Caco-2 (cell line): ENCODE measurements at regions not wholly inside any gene's neighbourhood (a gene's known extent, or its start where the extent isn't known, plus 50 kb on each side); places are given as distances from the start of the nearest gene placed in this dataset.

Experiments
- BruUV-seq: library from RNA; stranded (reverse); fragments of 400-500 nt; replicated peaks from 2 replicates; lab custom pipeline; 2021; lab: Mats Ljungman, UMichigan
- CTCF ChIA-PET: fragments of 300-600 bp; sonication (Branson Sonifier 250); formaldehyde crosslinking; loops from one replicate; lab custom pipeline; 2022; ENCODE audit warnings: antibody characterized with exemption; lab: Charles Lee
- POLR2A ChIA-PET: fragments of 300-600 bp; sonication (Branson Sonifier 250); formaldehyde crosslinking; loops from one replicate; lab custom pipeline; 2022; ENCODE audit warnings: antibody characterized with exemption; lab: Charles Lee
- DNase-seq, 2 experiments: peaks; one replicate each; pipeline versions ENCODE4 v3.0.0 to v3.0.0-alpha.2; 2020 to 2022
- H3K27me3 ChIP-seq: replicated peaks from 2 replicates; pipeline ENCODE4 v1.6.0; 2011; ENCODE audit warnings: low read length; ENCODE audit not compliant: control insufficient read depth, insufficient read depth
- H3K36me3 ChIP-seq: 2 replicates; pipeline ENCODE4 v1.5.1; 2011; ENCODE audit warnings: low read length; ENCODE audit not compliant: control insufficient read depth, insufficient read depth
- H3K4me1 ChIP-seq: fragments of 250-450 bp; sonication (Bioruptor Pico); 2 replicates; pipeline ENCODE4 v1.5.1; 2020; ENCODE audit warnings: mild to moderate bottlenecking
- H3K4me3 ChIP-seq: 2 replicates; pipeline ENCODE4 v1.5.1; 2011; ENCODE audit warnings: low read depth, mild to moderate bottlenecking, control low read depth, low read length
- H3K9me3 ChIP-seq: fragments of 250-450 bp; sonication (Bioruptor Pico); 2 replicates; pipeline ENCODE4 v1.5.1; 2020; ENCODE audit warnings: mild to moderate bottlenecking, moderate library complexity
- H3K27ac Mint-ChIP-seq: one replicate; pipeline ENCODE4 v1.8.0; 2022; ENCODE audit warnings: mixed read lengths; ENCODE audit not compliant: unreplicated experiment
- H3K27me3 Mint-ChIP-seq: one replicate; pipeline ENCODE4 v1.8.0; 2022; ENCODE audit warnings: mixed read lengths; ENCODE audit not compliant: insufficient read depth, unreplicated experiment
- H3K36me3 Mint-ChIP-seq: one replicate; pipeline ENCODE4 v1.8.0; 2022; ENCODE audit warnings: mild to moderate bottlenecking, mixed read lengths; ENCODE audit not compliant: insufficient read depth, unreplicated experiment
- H3K4me1 Mint-ChIP-seq: one replicate; pipeline ENCODE4 v1.8.0; 2022; ENCODE audit warnings: low read depth, mixed read lengths; ENCODE audit not compliant: unreplicated experiment
- H3K4me3 Mint-ChIP-seq: one replicate; pipeline ENCODE4 v1.8.0; 2022; ENCODE audit warnings: mild to moderate bottlenecking, moderate library complexity, mixed read lengths; ENCODE audit not compliant: unreplicated experiment
- H3K9me3 Mint-ChIP-seq: one replicate; pipeline ENCODE4 v1.8.0; 2022; ENCODE audit warnings: mixed read lengths; ENCODE audit not compliant: unreplicated experiment
- intact Hi-C: fragments of 100-400 bp; cut with micrococcal nuclease; formaldehyde crosslinking; loops from one replicate; pipeline ENCODE4 v1.10.0; 2022; ENCODE audit not compliant: unreplicated experiment
- TF ChIP-seq, protein P1 (sequence below), 2 experiments: fragments of 200-600 bp in 1 of 2; IDR thresholded peaks; 1 replicate in 1 of 2; 2 replicates in 1 of 2; pipeline versions ENCODE4 v1.5.1 to v1.8.0; 2011 to 2022; ENCODE audit warnings: antibody characterized with exemption in 1 of 2, control low read depth in 1 of 2, inconsistent platforms in 1 of 2, low read depth in 1 of 2, low read length in 1 of 2, mild to moderate bottlenecking in 1 of 2, moderate library complexity in 1 of 2; ENCODE audit not compliant: insufficient read depth in 1 of 2, severe bottlenecking in 1 of 2, unreplicated experiment in 1 of 2

DNA sequence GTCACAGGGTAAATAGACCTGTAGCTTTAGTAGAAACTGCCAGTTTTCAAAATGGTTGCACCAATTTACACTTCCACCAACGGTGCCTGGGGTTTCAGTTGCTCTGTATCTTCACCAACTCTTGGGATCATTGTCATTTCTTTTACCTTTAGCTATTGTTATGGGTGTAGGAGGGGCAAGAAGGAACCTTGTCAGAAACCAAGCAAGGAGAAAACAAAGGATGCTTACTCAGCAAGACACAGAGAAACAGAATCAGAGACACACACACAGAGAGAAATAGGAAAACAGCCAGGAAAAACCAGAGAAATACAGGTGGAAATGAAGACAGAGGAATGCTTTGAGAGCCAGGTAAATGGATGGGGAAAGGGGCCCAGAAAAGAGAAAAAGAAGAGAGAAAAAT, 367.6 kb downstream of the MIAT start:
- intact Hi-C loops: no loop called here
- H3K36me3 ChIP-seq: no peaks in the 10 kb centered on the region
- ChIA-PET CTCF (no interaction called here), POLR2A (no interaction called here)
- no peak overlapping the region for H3K4me3 Mint-ChIP-seq
- H3K9me3 ChIP-seq: no peaks in the 10 kb centered on the region
- H3K4me1 Mint-ChIP-seq: peaks cover 4% of the 10 kb centered on the region
- no peaks in the 10 kb centered on the region for H3K36me3 Mint-ChIP-seq
- no peaks in the 10 kb centered on the region for H3K27me3 ChIP-seq
- peaks cover 11% of the 10 kb centered on the region; the same call in 1 of the 2 replicates for H3K4me1 ChIP-seq
- TF ChIP-seq, protein P1, sequence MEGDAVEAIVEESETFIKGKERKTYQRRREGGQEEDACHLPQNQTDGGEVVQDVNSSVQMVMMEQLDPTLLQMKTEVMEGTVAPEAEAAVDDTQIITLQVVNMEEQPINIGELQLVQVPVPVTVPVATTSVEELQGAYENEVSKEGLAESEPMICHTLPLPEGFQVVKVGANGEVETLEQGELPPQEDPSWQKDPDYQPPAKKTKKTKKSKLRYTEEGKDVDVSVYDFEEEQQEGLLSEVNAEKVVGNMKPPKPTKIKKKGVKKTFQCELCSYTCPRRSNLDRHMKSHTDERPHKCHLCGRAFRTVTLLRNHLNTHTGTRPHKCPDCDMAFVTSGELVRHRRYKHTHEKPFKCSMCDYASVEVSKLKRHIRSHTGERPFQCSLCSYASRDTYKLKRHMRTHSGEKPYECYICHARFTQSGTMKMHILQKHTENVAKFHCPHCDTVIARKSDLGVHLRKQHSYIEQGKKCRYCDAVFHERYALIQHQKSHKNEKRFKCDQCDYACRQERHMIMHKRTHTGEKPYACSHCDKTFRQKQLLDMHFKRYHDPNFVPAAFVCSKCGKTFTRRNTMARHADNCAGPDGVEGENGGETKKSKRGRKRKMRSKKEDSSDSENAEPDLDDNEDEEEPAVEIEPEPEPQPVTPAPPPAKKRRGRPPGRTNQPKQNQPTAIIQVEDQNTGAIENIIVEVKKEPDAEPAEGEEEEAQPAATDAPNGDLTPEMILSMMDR (IDR thresholded peaks at IDR 0.05; ENCODE audit: insufficient read depth in 1 of 2, low read depth in 1 of 2, low read length in 1 of 2, severe bottlenecking in 1 of 2, unreplicated experiment in 1 of 2): no peak
- no peak overlapping the region for H3K4me3 ChIP-seq
- H3K9me3 Mint-ChIP-seq: peaks cover under 1% of the 10 kb centered on the region
- BruUV-seq: no TSS peak
- no peak for DNase-seq
- H3K27ac Mint-ChIP-seq: no peak overlapping the region
- H3K27me3 Mint-ChIP-seq: no peaks in the 10 kb centered on the region

DNA sequence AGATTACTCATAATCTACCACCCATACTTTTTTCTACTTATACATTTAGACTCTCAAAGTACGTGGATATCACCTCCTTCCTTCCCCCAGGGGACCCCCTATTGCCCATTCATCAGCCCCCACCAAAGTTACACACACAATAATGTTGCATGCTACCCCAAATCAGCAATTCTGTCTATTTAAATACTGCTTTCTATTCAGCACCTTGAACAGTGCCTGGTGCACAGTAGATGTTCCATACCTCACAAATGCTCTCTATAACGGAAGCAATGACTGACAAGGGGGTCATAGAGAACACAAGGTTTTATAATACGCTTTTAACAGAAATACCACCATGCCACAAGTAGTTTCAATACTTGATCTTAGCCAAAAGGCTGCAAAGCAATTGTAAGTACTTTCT, 370.7 kb downstream of the MIAT start:
- H3K9me3 Mint-ChIP-seq: no peaks in the 10 kb centered on the region
- POLR2A ChIA-PET: no interaction called here
- TF ChIP-seq, protein P1 (IDR thresholded peaks at IDR 0.05; ENCODE audit: insufficient read depth in 1 of 2, low read depth in 1 of 2, low read length in 1 of 2, severe bottlenecking in 1 of 2, unreplicated experiment in 1 of 2): no peak
- CTCF ChIA-PET: no interaction called here
- H3K27ac Mint-ChIP-seq: no peak overlapping the region
- H3K27me3 Mint-ChIP-seq: no peaks in the 10 kb centered on the region
- Histone ChIP-seq H3K27me3 (no peaks in the 10 kb centered on the region), H3K9me3 (no peaks in the 10 kb centered on the region), H3K36me3 (no peaks in the 10 kb centered on the region), H3K4me1 (no peaks in the 10 kb centered on the region), H3K4me3 (no peak overlapping the region)
- no peak for DNase-seq
- BruUV-seq: no TSS peak
- intact Hi-C loops: no loop called here
- no peaks in the 10 kb centered on the region for H3K4me1 Mint-ChIP-seq
- no peaks in the 10 kb centered on the region for H3K36me3 Mint-ChIP-seq
- H3K4me3 Mint-ChIP-seq: no peak overlapping the region

DNA sequence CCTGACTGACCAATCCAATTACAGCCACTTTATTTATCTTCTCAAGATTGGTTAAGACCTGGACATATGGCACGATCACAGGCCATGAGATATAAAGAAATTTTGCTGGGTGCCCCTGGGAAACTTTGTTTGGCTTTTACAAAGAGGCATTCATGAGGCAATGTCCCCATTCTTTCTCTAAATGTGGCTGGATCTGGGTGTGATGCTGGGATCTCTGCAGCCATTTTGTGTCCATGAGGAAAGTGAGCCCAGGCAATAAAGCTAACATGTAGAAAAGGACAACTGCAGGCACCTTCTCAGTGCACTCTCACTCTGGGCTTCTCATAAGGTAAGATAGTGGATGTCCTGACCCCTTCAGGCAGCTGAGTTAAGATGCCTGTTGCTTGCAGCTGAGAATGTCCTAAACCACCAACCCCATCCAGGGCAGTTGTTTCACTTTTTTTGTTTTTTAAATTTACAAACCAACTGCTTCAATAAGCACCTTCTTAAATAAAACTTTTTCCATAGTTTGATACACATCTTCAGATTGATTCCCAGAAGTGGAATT, 372.3 kb downstream of the MIAT start:
- Mint-ChIP-seq H3K4me1 (no peaks in the 10 kb centered on the region), H3K4me3 (no peak overlapping the region), H3K9me3 (no peaks in the 10 kb centered on the region), H3K27ac (no peak overlapping the region), H3K36me3 (no peaks in the 10 kb centered on the region), H3K27me3 (no peaks in the 10 kb centered on the region)
- Histone ChIP-seq H3K36me3 (no peaks in the 10 kb centered on the region), H3K4me3 (no peak overlapping the region), H3K27me3 (no peaks in the 10 kb centered on the region), H3K9me3 (no peaks in the 10 kb centered on the region), H3K4me1 (no peaks in the 10 kb centered on the region)
- no peak for DNase-seq
- intact Hi-C loops: no loop called here
- CTCF ChIA-PET: no interaction called here
- POLR2A ChIA-PET: no interaction called here
- TF ChIP-seq, protein P1 (IDR thresholded peaks at IDR 0.05; ENCODE audit: insufficient read depth in 1 of 2, low read depth in 1 of 2, low read length in 1 of 2, severe bottlenecking in 1 of 2, unreplicated experiment in 1 of 2): no peak
- no TSS peak for BruUV-seq
